H1 (cell line): ENCODE measurements at regions not wholly inside any gene's neighbourhood (a gene's known extent, or its start where the extent isn't known, plus 50 kb on each side); places are given as distances from the start of the nearest gene placed in this dataset.

Source experiments
- CTCF ChIA-PET: fragments of 300-600 bp; sonication (Branson Sonifier 250); formaldehyde crosslinking; loops from one replicate; lab custom pipeline; 2021; ENCODE audit not compliant: partially characterized antibody; lab: Charles Lee
- POLR2A ChIA-PET: fragments of 300-600 bp; sonication (Branson Sonifier 250); formaldehyde crosslinking; loops from one replicate; lab custom pipeline; 2021; ENCODE audit warnings: inconsistent platforms; ENCODE audit not compliant: partially characterized antibody; lab: Charles Lee
- DNase-seq, 2 experiments: peaks; one replicate each; pipeline versions ENCODE4 v3.0.0 to v3.0.0-alpha.2; 2010 to 2022; ENCODE audit warnings: low spot score in 2 of 2, low read depth in 1 of 2, mixed read lengths in 1 of 2
- FAIRE-seq: peaks from 2 replicates; lab custom pipeline; 2011; peaks lifted over from hg19 to GRCh38; lab: Jason Lieb, UNC
- H2AFZ ChIP-seq: 2 replicates; pipeline ENCODE4 v1.8.1; 2012; ENCODE audit warnings: low read length, inconsistent platforms
- H2AK5ac ChIP-seq: 2 replicates; pipeline ENCODE4 v1.6.1; 2013; ENCODE audit warnings: low read depth, low read length
- H2BK120ac ChIP-seq: replicated peaks from 2 replicates; pipeline ENCODE3; 2013; ENCODE audit warnings: low read depth, low read length, inconsistent platforms
- H2BK12ac ChIP-seq: 2 replicates; pipeline ENCODE4 v1.6.1; 2013; ENCODE audit warnings: low read depth, low read length
- H2BK15ac ChIP-seq: 2 replicates; pipeline ENCODE4 v1.6.1; 2013; ENCODE audit warnings: low read length
- H2BK20ac ChIP-seq: 2 replicates; pipeline ENCODE4 v1.6.1; 2013; ENCODE audit warnings: low read length
- H2BK5ac ChIP-seq: 2 replicates; pipeline ENCODE4 v1.6.1; 2013; ENCODE audit warnings: low read depth, low read length
- H3K14ac ChIP-seq: 2 replicates; pipeline ENCODE4 v1.6.1; 2013; ENCODE audit warnings: inconsistent platforms; ENCODE audit not compliant: insufficient read length
- H3K18ac ChIP-seq: 2 replicates; pipeline ENCODE4 v1.6.1; 2013; ENCODE audit warnings: low read length; ENCODE audit errors: extremely low read depth
- H3K23ac ChIP-seq: 2 replicates; pipeline ENCODE4 v1.6.1; 2013; ENCODE audit warnings: inconsistent platforms; ENCODE audit not compliant: insufficient read length
- H3K23me2 ChIP-seq: 2 replicates; pipeline ENCODE4 v1.6.1; 2013; ENCODE audit warnings: low read depth, low read length
- H3K27ac ChIP-seq: 2 replicates; pipeline ENCODE4 v1.6.1; 2011; ENCODE audit warnings: low read depth, low read length, inconsistent platforms
- H3K27me3 ChIP-seq, 4 experiments: replicated peaks in 1 of 4; 1 replicate in 1 of 4; 2 replicates in 3 of 4; pipeline versions ENCODE4 v1.6.1 to v1.8.1; 2011 to 2013; ENCODE audit warnings: low read length in 3 of 4, mild to moderate bottlenecking in 3 of 4, inconsistent platforms in 2 of 4, mixed read lengths in 2 of 4, moderate library complexity in 1 of 4; ENCODE audit not compliant: control insufficient read depth in 3 of 4, insufficient read depth in 3 of 4; ENCODE audit errors: extremely low read depth in 1 of 4
- H3K36me3 ChIP-seq, 4 experiments: 2 replicates each; pipeline versions ENCODE4 v1.6.1 to v1.8.1; 2011 to 2013; ENCODE audit warnings: mild to moderate bottlenecking in 4 of 4, low read length in 3 of 4, moderate library complexity in 2 of 4, control low read depth in 1 of 4, inconsistent platforms in 1 of 4; ENCODE audit not compliant: insufficient read depth in 4 of 4, control insufficient read depth in 2 of 4
- H3K4ac ChIP-seq: replicated peaks from 2 replicates; pipeline ENCODE3; 2013; ENCODE audit warnings: low read length, low read depth, mixed read lengths, inconsistent platforms; ENCODE audit not compliant: insufficient read length
- H3K4me1 ChIP-seq, 4 experiments: replicated peaks in 1 of 4; 1 replicate in 1 of 4; 2 replicates in 3 of 4; pipeline versions ENCODE4 v1.6.1 to v1.8.1; 2011 to 2013; ENCODE audit warnings: low read length in 3 of 4, inconsistent platforms in 2 of 4, mixed read lengths in 1 of 4; ENCODE audit not compliant: insufficient read depth in 4 of 4, control insufficient read depth in 3 of 4
- H3K4me2 ChIP-seq, 2 experiments: 2 replicates each; pipeline versions ENCODE4 v1.6.1 to v1.8.1; 2011 to 2013; ENCODE audit warnings: low read depth in 2 of 2, low read length in 2 of 2, control low read depth in 1 of 2, inconsistent platforms in 1 of 2, mild to moderate bottlenecking in 1 of 2; ENCODE audit not compliant: insufficient read depth in 1 of 2
- H3K4me3 ChIP-seq, 4 experiments: fragments of 200-600, 300-600 bp in 1 of 4; sonication (generic), shearing (Covaris generic), sonication (Bioruptor Twin) in 1 of 4; 2 replicates each; pipeline versions ENCODE4 v1.5.1 to v1.8.1; 2011 to 2016; ENCODE audit warnings: low read length in 4 of 4, low read depth in 3 of 4, control low read depth in 2 of 4, inconsistent platforms in 2 of 4, mild to moderate bottlenecking in 2 of 4, mixed read lengths in 1 of 4, moderate library complexity in 1 of 4; ENCODE audit not compliant: insufficient read depth in 2 of 4; ENCODE audit errors: extremely low read depth in 1 of 4
- H3K56ac ChIP-seq: replicated peaks from 2 replicates; pipeline ENCODE3; 2013; ENCODE audit warnings: low read depth, mild to moderate bottlenecking, mixed read lengths, low read length, inconsistent platforms; ENCODE audit not compliant: insufficient read length
- H3K79me1 ChIP-seq: 2 replicates; pipeline ENCODE4 v1.6.1; 2013; ENCODE audit warnings: low read depth, low read length, control low read depth
- H3K79me2 ChIP-seq, 2 experiments: 2 replicates each; pipeline versions ENCODE4 v1.6.1 to v1.8.1; 2012 to 2013; ENCODE audit warnings: low read length in 2 of 2, mild to moderate bottlenecking in 2 of 2, inconsistent platforms in 1 of 2; ENCODE audit not compliant: insufficient read depth in 2 of 2, control insufficient read depth in 1 of 2
- H3K9ac ChIP-seq, 4 experiments: replicated peaks in 1 of 4; 1 replicate in 1 of 4; 2 replicates in 3 of 4; pipeline versions ENCODE4 v1.6.1 to v1.8.1; 2011 to 2013; ENCODE audit warnings: low read depth in 3 of 4, low read length in 3 of 4, control low read depth in 2 of 4, mild to moderate bottlenecking in 2 of 4, moderate library complexity in 2 of 4, inconsistent platforms in 1 of 4; ENCODE audit errors: extremely low read depth in 1 of 4
- H3K9me3 ChIP-seq, 2 experiments: 2 replicates each; pipeline versions ENCODE4 v1.6.1 to v1.8.1; 2012 to 2013; ENCODE audit warnings: mild to moderate bottlenecking in 2 of 2, moderate library complexity in 2 of 2, control low read depth in 1 of 2, inconsistent platforms in 1 of 2, low read depth in 1 of 2, low read length in 1 of 2, mixed read lengths in 1 of 2; ENCODE audit not compliant: insufficient read depth in 2 of 2
- H4K20me1 ChIP-seq, 2 experiments: replicated peaks in 1 of 2; 2 replicates each; pipeline versions ENCODE3 to v1.8.1; 2011 to 2013; ENCODE audit warnings: inconsistent platforms in 2 of 2, low read length in 2 of 2, mild to moderate bottlenecking in 1 of 2; ENCODE audit not compliant: insufficient read depth in 2 of 2, control insufficient read depth in 1 of 2
- H4K5ac ChIP-seq: 2 replicates; pipeline ENCODE4 v1.6.1; 2013; ENCODE audit warnings: low read length, low read depth, mixed read lengths, inconsistent platforms; ENCODE audit not compliant: insufficient read length
- H4K8ac ChIP-seq: 2 replicates; pipeline ENCODE4 v1.8.0; 2013; ENCODE audit warnings: mild to moderate bottlenecking, moderate library complexity, low read length, inconsistent platforms; ENCODE audit not compliant: insufficient read depth; ENCODE audit errors: extremely low read depth
- H4K91ac ChIP-seq: replicated peaks from 2 replicates; pipeline ENCODE3; 2013; ENCODE audit warnings: low read length, mixed read lengths, inconsistent platforms; ENCODE audit not compliant: insufficient read length
- POLR2A ChIP-seq, 2 experiments: IDR thresholded peaks; 1 replicate in 1 of 2; 2 replicates in 1 of 2; pipeline ENCODE4 v1.6.1; 2011; ENCODE audit warnings: low read depth in 2 of 2, low read length in 2 of 2, mild to moderate bottlenecking in 2 of 2; ENCODE audit errors: control extremely low read depth in 1 of 2
- WGBS, 2 experiments: shearing (Covaris generic) in 1 of 2; methylation state at CpG; one replicate each; pipeline versions ENCODE4 v1.1.6 to v1.1.7; 2013 to 2015; ENCODE audit warnings: low lambda C conversion rate in 2 of 2, mixed read lengths in 2 of 2, inconsistent platforms in 1 of 2, low coverage in 1 of 2, missing lambda C conversion rate in 1 of 2; ENCODE audit not compliant: insufficient replicate concordance in 2 of 2, insufficient coverage in 1 of 2, insufficient read length in 1 of 2; ENCODE audit errors: extremely low coverage in 1 of 2, missing lambda C conversion rate in 1 of 2; 5-methylcytosine and 5-hydroxymethylcytosine counted together

GRCh38 chr7:63039882-63040281 lies 958.8 kb upstream of the ZNF722 start:
- Histone ChIP-seq H3K18ac (no peak overlapping the region), H3K9me3 (peaks cover 73 to 95% of the 10 kb centered on the region in 2 experiments), H4K20me1 (no peaks in the 10 kb centered on the region), H4K5ac (no peak overlapping the region), H2AK5ac (no peak overlapping the region), H2BK15ac (no peak overlapping the region), H3K4me3 (no peak overlapping the region), H3K79me2 (no peaks in the 10 kb centered on the region), H3K36me3 (no peaks in the 10 kb centered on the region), H4K8ac (no peak overlapping the region), H2BK20ac (no peak overlapping the region), H3K27me3 (no peaks in the 10 kb centered on the region), H3K79me1 (no peaks in the 10 kb centered on the region), H3K56ac (no peak overlapping the region), H3K14ac (no peak overlapping the region), H2BK12ac (no peak overlapping the region), H3K23me2 (no peaks in the 10 kb centered on the region), H3K4me1 (no peaks in the 10 kb centered on the region), H2BK5ac (no peak overlapping the region), H3K9ac (no peak overlapping the region), H3K27ac (no peak overlapping the region), H3K4me2 (no peak overlapping the region), H3K23ac (no peak overlapping the region), H3K4ac (no peak overlapping the region), H2BK120ac (no peak overlapping the region), H4K91ac (no peak overlapping the region), H2AFZ (no peak overlapping the region)
- FAIRE-seq (no peak), DNase-seq (no peak)
- WGBS, 2 experiments: 91% methylated on average over 8 of the region's 8 CpGs; no CpG with 5 or more reads in 1 of the 2 experiments
- no peak for TF ChIP-seq POLR2A (IDR thresholded peaks at IDR 0.05; ENCODE audit: control extremely low read depth in 1 of 2, low read depth in 2 of 2, low read length in 2 of 2)
- CTCF ChIA-PET: interaction anchor here (0.6 kb wide), 1 partner anchor 1351 kb away, joined by 3 read pairs; no protein-coding TSS in a partner anchor
- POLR2A ChIA-PET: no interaction called here
